ENCODE measurements at regions not wholly inside any gene's neighbourhood (a gene's known extent, or its start where the extent isn't known, plus 50 kb on each side); places are given as distances from the start of the nearest gene placed in this dataset.

- DNase-seq: no peak
- intact Hi-C loops (cut with micrococcal nuclease; ENCODE audit: unreplicated experiment): no loop called here
- ChIA-PET POLR2A (no interaction called here), CTCF (no interaction called here)
- no peak overlapping the region for H3K4me3 ChIP-seq (ENCODE audit: low read depth, low read length)
- H3K4me1 ChIP-seq: no peaks in the 10 kb centered on the region
- TF ChIP-seq CTCF (IDR thresholded peaks at IDR 0.05; ENCODE audit: insufficient read depth in 1 of 2, low read depth in 1 of 2, low read length in 1 of 2, severe bottlenecking in 1 of 2, unreplicated experiment in 1 of 2): no peak
- Mint-ChIP-seq H3K27me3 (ENCODE audit: insufficient read depth, unreplicated experiment) (no peaks in the 10 kb centered on the region), H3K4me1 (ENCODE audit: low read depth, unreplicated experiment) (no peaks in the 10 kb centered on the region), H3K9me3 (ENCODE audit: unreplicated experiment) (no peaks in the 10 kb centered on the region), H3K36me3 (ENCODE audit: insufficient read depth, unreplicated experiment) (no peaks in the 10 kb centered on the region), H3K27ac (ENCODE audit: unreplicated experiment) (no peak overlapping the region), H3K4me3 (ENCODE audit: unreplicated experiment) (no peak overlapping the region)
- no TSS peak for BruUV-seq (replicated peaks)
- H3K36me3 ChIP-seq (ENCODE audit: control insufficient read depth, insufficient read depth, low read length): no peaks in the 10 kb centered on the region
- H3K9me3 ChIP-seq: no peaks in the 10 kb centered on the region
- no peaks in the 10 kb centered on the region for H3K27me3 ChIP-seq (replicated peaks; ENCODE audit: control insufficient read depth, insufficient read depth, low read length)
These were observed 415.9 kb upstream of the SULF2 start for GRCh38 chr20:48201188-48201587.

- no peaks in the 10 kb centered on the region for H3K4me1 ChIP-seq
- DNase-seq: no peak
- CTCF ChIA-PET: no interaction called here
- H3K4me3 ChIP-seq (ENCODE audit: low read depth, low read length): no peak overlapping the region
- BruUV-seq (replicated peaks): no TSS peak
- Mint-ChIP-seq H3K27me3 (ENCODE audit: insufficient read depth, unreplicated experiment) (no peaks in the 10 kb centered on the region), H3K27ac (ENCODE audit: unreplicated experiment) (no peak overlapping the region), H3K4me3 (ENCODE audit: unreplicated experiment) (no peak overlapping the region), H3K4me1 (ENCODE audit: low read depth, unreplicated experiment) (no peaks in the 10 kb centered on the region), H3K36me3 (ENCODE audit: insufficient read depth, unreplicated experiment) (no peaks in the 10 kb centered on the region), H3K9me3 (ENCODE audit: unreplicated experiment) (no peaks in the 10 kb centered on the region)
- TF ChIP-seq CTCF (IDR thresholded peaks at IDR 0.05; ENCODE audit: insufficient read depth in 1 of 2, low read depth in 1 of 2, low read length in 1 of 2, severe bottlenecking in 1 of 2, unreplicated experiment in 1 of 2): no peak
- intact Hi-C loops (cut with micrococcal nuclease; ENCODE audit: unreplicated experiment): no loop called here
- no peaks in the 10 kb centered on the region for H3K36me3 ChIP-seq (ENCODE audit: control insufficient read depth, insufficient read depth, low read length)
- POLR2A ChIA-PET: no interaction called here
- no peaks in the 10 kb centered on the region for H3K9me3 ChIP-seq
- no peaks in the 10 kb centered on the region for H3K27me3 ChIP-seq (replicated peaks; ENCODE audit: control insufficient read depth, insufficient read depth, low read length)
These were observed 413.7 kb upstream of the SULF2 start for GRCh38 chr20:48198929-48199451.

GRCh38 chr20:48197066-48197465 lies 411.8 kb upstream of the SULF2 start:
- no peak overlapping the region for H3K27ac Mint-ChIP-seq (ENCODE audit: unreplicated experiment)
- H3K4me1 Mint-ChIP-seq (ENCODE audit: low read depth, unreplicated experiment): no peaks in the 10 kb centered on the region
- intact Hi-C loops (cut with micrococcal nuclease; ENCODE audit: unreplicated experiment): no loop called here
- no peak overlapping the region for H3K4me3 ChIP-seq (ENCODE audit: low read depth, low read length)
- no peaks in the 10 kb centered on the region for H3K27me3 ChIP-seq (replicated peaks; ENCODE audit: control insufficient read depth, insufficient read depth, low read length)
- no TSS peak for BruUV-seq (replicated peaks)
- TF ChIP-seq CTCF (IDR thresholded peaks at IDR 0.05; ENCODE audit: insufficient read depth in 1 of 2, low read depth in 1 of 2, low read length in 1 of 2, severe bottlenecking in 1 of 2, unreplicated experiment in 1 of 2): no peak
- POLR2A ChIA-PET: no interaction called here
- CTCF ChIA-PET: interaction anchor here (0.7 kb wide), 1 partner anchor 342 kb away, joined by 4 read pairs; no protein-coding TSS in a partner anchor
- H3K36me3 Mint-ChIP-seq (ENCODE audit: insufficient read depth, unreplicated experiment): no peaks in the 10 kb centered on the region
- DNase-seq: no peak
- peaks cover under 1% of the 10 kb centered on the region; the same call in 1 of the 2 replicates for H3K4me1 ChIP-seq
- H3K9me3 ChIP-seq: no peaks in the 10 kb centered on the region
- no peaks in the 10 kb centered on the region for H3K9me3 Mint-ChIP-seq (ENCODE audit: unreplicated experiment)
- H3K36me3 ChIP-seq (ENCODE audit: control insufficient read depth, insufficient read depth, low read length): no peaks in the 10 kb centered on the region
- H3K4me3 Mint-ChIP-seq (ENCODE audit: unreplicated experiment): no peak overlapping the region
- no peaks in the 10 kb centered on the region for H3K27me3 Mint-ChIP-seq (ENCODE audit: insufficient read depth, unreplicated experiment)

Measured in Caco-2 (cell line).